Glutamatergic neuron (in vitro differentiated cells): ENCODE measurements at regions not wholly inside any gene's neighbourhood (a gene's known extent, or its start where the extent isn't known, plus 50 kb on each side); places are given as distances from the start of the nearest gene placed in this dataset.

ENCODE experiments used
- DNase-seq: peaks from one replicate; pipeline ENCODE4 v3.0.0; 2022
- H3K27ac Mint-ChIP-seq: one replicate; pipeline ENCODE4 v1.8.0; 2020; ENCODE audit warnings: mild to moderate bottlenecking, mixed read lengths, inconsistent platforms; ENCODE audit not compliant: unreplicated experiment
- H3K27me3 Mint-ChIP-seq: one replicate; pipeline ENCODE4 v1.8.0; 2020; ENCODE audit warnings: mild to moderate bottlenecking, moderate library complexity, mixed read lengths, inconsistent platforms; ENCODE audit not compliant: unreplicated experiment
- H3K36me3 Mint-ChIP-seq: one replicate; pipeline ENCODE4 v1.8.0; 2020; ENCODE audit warnings: mild to moderate bottlenecking, mixed read lengths, inconsistent platforms; ENCODE audit not compliant: unreplicated experiment
- H3K4me1 Mint-ChIP-seq: one replicate; pipeline ENCODE4 v1.8.0; 2020; ENCODE audit warnings: mild to moderate bottlenecking, low read depth, mixed read lengths, inconsistent platforms; ENCODE audit not compliant: unreplicated experiment
- H3K4me3 Mint-ChIP-seq: one replicate; pipeline ENCODE4 v1.8.0; 2020; ENCODE audit warnings: mild to moderate bottlenecking, mixed read lengths, inconsistent platforms; ENCODE audit not compliant: unreplicated experiment
- H3K9me3 Mint-ChIP-seq: one replicate; pipeline ENCODE4 v1.8.0; 2020; ENCODE audit warnings: mild to moderate bottlenecking, moderate library complexity, mixed read lengths, inconsistent platforms; ENCODE audit not compliant: unreplicated experiment
- CTCF ChIP-seq: fragments of 200-600 bp; sonication (generic); IDR thresholded peaks from one replicate; pipeline ENCODE4 v1.5.0; 2021; ENCODE audit not compliant: partially characterized antibody, unreplicated experiment

- no peaks in the 10 kb centered on the region for H3K36me3 Mint-ChIP-seq
- DNase-seq, result no peak
- no peak overlapping the region for H3K4me3 Mint-ChIP-seq
- H3K27me3 Mint-ChIP-seq, result peaks cover 9% of the 10 kb centered on the region
- H3K9me3 Mint-ChIP-seq, result peaks cover 5% of the 10 kb centered on the region
- no peaks in the 10 kb centered on the region for H3K4me1 Mint-ChIP-seq
- no peak for TF ChIP-seq CTCF
- no peak overlapping the region for H3K27ac Mint-ChIP-seq
Measured at GRCh38 chr7:156178214-156178613, 366.0 kb upstream of the SHH start.

- no peak for TF ChIP-seq CTCF
- H3K36me3 Mint-ChIP-seq, result no peaks in the 10 kb centered on the region
- H3K27ac Mint-ChIP-seq, result no peak overlapping the region
- H3K27me3 Mint-ChIP-seq, result peaks cover 9% of the 10 kb centered on the region
- H3K4me3 Mint-ChIP-seq, result no peak overlapping the region
- no peak for DNase-seq
- H3K9me3 Mint-ChIP-seq, result peaks cover 5% of the 10 kb centered on the region
- no peaks in the 10 kb centered on the region for H3K4me1 Mint-ChIP-seq
Measured at GRCh38 chr7:156177422-156178055, 365.3 kb upstream of the SHH start.

GRCh38 chr7:156176039-156176438, 363.8 kb upstream of the SHH start:
- Mint-ChIP-seq H3K4me1 (no peaks in the 10 kb centered on the region), H3K9me3 (peaks cover 5% of the 10 kb centered on the region), H3K27me3 (peaks cover 10% of the 10 kb centered on the region), H3K27ac (no peak overlapping the region), H3K36me3 (no peaks in the 10 kb centered on the region), H3K4me3 (no peak overlapping the region)
- no peak for TF ChIP-seq CTCF
- DNase-seq, result no peak

GRCh38 chr7:156175003-156175402, 362.7 kb upstream of the SHH start:
- Mint-ChIP-seq H3K4me1 (no peaks in the 10 kb centered on the region), H3K4me3 (no peak overlapping the region), H3K27ac (no peak overlapping the region), H3K9me3 (peaks cover 2% of the 10 kb centered on the region), H3K27me3 (peaks cover 7% of the 10 kb centered on the region), H3K36me3 (no peaks in the 10 kb centered on the region)
- TF ChIP-seq CTCF, result no peak
- DNase-seq, result no peak

- no peak for TF ChIP-seq CTCF
- Mint-ChIP-seq H3K9me3 (peaks cover 1% of the 10 kb centered on the region), H3K4me3 (no peak overlapping the region)
Measured at GRCh38 chr7:156174428-156174827, 362.2 kb upstream of the SHH start.

More at GRCh38 chr7:156174428-156174827, 362.2 kb upstream of the SHH start:
- DNase-seq, result no peak
- Mint-ChIP-seq H3K36me3 (no peaks in the 10 kb centered on the region), H3K27me3 (peaks cover 4% of the 10 kb centered on the region), H3K27ac (no peak overlapping the region), H3K4me1 (no peaks in the 10 kb centered on the region)
